ENCODE measurements at regions not wholly inside any gene's neighbourhood (a gene's known extent, or its start where the extent isn't known, plus 50 kb on each side); places are given as distances from the start of the nearest gene placed in this dataset.
A peak's percentile ranks its signal among the peaks of the same experiment; 100 is the strongest.
"Not testable (repeated sequence)": the region's sequence is repeated elsewhere in the genome, so short reads cannot be mapped to it uniquely, and the experiment has no call there.

DNA sequence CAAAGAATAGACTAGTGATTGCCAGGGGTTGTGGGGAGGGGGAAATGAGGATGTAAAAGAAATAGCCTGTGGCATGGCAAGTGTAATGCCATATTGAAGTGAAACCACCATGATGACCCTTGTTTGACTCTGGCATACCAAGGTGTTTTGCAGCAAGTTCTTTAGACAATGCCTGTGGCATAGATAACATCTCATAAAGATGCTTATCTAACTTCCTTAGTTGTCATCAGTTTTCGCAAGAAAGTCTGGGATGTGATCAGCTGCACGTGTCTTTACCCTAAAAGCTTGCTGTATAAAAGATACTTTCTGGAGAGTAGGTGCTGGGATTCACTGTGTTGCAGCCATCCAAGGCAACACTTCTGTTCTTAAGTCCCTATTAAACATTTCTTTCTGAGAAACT, 176.1 kb upstream of the MAGEB16 start:
- FAIRE-seq (no peak), DNase-seq (ENCODE audit: insufficient read length, low spot score) (no peak)
- TF ChIP-seq, protein P1, sequence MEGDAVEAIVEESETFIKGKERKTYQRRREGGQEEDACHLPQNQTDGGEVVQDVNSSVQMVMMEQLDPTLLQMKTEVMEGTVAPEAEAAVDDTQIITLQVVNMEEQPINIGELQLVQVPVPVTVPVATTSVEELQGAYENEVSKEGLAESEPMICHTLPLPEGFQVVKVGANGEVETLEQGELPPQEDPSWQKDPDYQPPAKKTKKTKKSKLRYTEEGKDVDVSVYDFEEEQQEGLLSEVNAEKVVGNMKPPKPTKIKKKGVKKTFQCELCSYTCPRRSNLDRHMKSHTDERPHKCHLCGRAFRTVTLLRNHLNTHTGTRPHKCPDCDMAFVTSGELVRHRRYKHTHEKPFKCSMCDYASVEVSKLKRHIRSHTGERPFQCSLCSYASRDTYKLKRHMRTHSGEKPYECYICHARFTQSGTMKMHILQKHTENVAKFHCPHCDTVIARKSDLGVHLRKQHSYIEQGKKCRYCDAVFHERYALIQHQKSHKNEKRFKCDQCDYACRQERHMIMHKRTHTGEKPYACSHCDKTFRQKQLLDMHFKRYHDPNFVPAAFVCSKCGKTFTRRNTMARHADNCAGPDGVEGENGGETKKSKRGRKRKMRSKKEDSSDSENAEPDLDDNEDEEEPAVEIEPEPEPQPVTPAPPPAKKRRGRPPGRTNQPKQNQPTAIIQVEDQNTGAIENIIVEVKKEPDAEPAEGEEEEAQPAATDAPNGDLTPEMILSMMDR (IDR thresholded peaks at IDR 0.05; ENCODE audit: insufficient read depth, missing control alignments): no peak

DNA sequence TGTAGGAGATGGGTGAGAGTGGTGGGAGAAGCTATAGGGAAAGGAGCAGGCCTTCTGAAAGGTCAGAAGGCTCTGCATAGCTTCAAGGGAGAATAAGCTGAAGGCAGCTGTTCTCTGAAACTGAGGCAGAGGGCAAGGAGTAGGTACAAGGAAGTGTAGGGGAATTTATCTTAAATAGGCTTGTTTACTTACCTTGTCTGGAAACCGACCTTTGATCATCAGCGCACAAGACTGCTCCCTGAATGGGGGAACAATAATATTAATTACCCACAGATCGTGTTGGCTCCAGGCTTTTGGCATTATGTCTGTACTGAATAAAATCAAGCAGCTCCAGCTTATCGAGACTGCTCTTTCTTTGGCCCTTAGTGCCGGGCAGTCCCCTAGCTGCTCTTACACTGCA, 175.5 kb upstream of the MAGEB16 start:
- FAIRE-seq: peak; percentile 25
- TF ChIP-seq, protein P1 (IDR thresholded peaks at IDR 0.05; ENCODE audit: insufficient read depth, missing control alignments): no peak
- DNase-seq (ENCODE audit: insufficient read length, low spot score): no peak

DNA sequence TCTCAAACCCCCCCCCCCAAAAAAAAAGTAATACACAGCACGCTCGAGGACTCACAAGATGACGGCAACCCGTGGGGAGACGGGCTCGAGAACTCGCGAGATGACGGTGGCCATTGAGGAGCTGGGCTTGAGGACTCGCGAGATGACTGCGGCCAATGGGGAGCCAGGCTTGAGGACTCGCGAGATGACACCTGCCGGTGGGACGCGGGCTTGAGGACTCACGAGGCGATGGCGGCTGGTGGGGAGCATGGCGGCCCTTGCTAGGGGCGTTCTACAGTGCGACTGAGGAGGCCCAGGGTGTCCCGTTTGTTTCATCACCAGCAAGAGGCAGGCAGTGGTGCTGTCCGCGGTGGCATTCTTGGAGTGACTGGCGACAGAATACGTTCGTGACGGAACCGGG, 172.4 kb upstream of the MAGEB16 start:
- no peak for FAIRE-seq
- no peak for DNase-seq (ENCODE audit: insufficient read length, low spot score)

DNA sequence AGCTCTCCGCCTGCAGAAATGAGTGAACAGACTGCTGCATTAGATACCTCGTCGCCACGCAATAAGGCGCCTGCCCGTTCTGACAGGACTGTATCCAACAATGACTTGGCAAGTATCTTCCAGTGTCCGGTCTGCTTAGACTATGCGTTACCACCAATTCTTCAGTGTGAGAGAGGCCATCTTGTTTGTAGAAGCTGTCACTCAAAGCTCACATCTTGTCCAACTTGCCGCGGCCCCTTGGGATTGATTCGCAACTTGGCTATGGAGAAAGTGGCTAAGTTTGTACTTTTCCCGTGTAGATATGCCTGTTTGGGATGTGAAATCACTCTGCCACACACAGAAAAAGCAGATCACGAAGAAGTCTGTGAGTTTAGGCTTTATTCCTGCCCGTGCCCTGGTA, 172.0 kb upstream of the MAGEB16 start:
- FAIRE-seq: no peak
- TF ChIP-seq, protein P1 (IDR thresholded peaks at IDR 0.05; ENCODE audit: insufficient read depth, missing control alignments): no peak

More for the DNA sequence above, 172.4 kb upstream of the MAGEB16 start:
- TF ChIP-seq, protein P1 (IDR thresholded peaks at IDR 0.05; ENCODE audit: insufficient read depth, missing control alignments): no peak

DNA sequence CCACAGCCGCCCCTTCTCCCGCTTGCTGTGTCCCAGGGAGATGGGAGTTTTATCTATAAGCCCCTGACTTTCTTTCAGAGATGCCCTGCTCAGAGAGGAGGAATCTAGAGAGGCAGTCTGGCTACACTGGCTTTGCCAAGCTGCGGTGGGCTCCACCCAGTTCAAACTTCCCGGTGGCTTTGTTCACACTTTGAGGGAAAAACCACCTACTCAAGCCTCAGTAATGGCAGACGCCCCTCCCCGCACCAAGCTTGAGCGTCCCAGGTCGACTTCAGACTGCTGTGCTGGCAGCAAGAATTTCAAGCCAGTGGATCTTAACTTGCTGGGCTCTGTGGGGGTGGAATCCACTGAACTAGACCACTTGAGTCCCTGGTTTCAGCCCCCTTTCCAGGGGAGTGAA, 162.2 kb upstream of the MAGEB16 start:
- not testable (repeated sequence) for DNase-seq (ENCODE audit: insufficient read length, low spot score); FAIRE-seq

More for the DNA sequence above, 172.0 kb upstream of the MAGEB16 start:
- DNase-seq (ENCODE audit: insufficient read length, low spot score): no peak

DNA sequence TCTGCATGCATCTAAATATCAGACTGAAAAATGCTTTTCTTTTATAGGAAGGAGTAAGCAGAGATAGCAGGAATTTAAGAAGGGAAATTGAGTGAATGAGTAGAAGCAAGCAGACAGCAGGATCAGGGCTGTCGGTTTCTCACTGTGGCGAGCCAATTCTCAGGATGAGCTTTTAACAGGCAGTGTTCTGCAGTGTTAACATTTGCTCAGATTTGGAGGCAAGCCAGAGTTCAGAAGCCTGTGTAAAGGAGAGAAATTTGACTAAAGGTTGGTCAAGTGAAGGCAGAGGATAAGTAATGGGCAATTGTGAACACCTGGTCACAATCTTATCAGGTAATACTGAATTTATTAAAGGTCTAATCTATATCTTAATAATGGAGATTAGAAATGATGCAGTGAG, 133.3 kb upstream of the MAGEB16 start:
- FAIRE-seq: no peak

DNA sequence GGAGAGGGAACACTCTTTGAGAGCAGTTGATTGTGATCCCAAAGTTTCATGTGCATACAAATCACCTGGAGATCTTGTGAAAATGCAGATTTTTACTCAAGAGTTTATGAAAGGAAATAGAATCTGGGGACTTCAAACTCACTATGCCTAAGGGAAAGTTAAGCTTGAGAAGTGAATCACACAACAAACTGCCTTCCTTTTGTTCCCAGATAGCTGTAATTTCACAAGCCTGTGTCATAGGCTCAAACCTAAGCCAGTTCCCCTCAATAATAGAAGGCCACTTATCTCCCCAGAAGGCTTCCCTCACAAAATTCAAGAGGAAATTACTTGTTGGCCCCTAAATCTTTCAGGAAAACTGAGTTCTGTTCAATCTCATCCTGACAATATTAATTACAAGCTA, 132.8 kb upstream of the MAGEB16 start:
- TF ChIP-seq, protein P1 (IDR thresholded peaks at IDR 0.05; ENCODE audit: insufficient read depth, missing control alignments): no peak
- DNase-seq (ENCODE audit: insufficient read length, low spot score): no peak
- FAIRE-seq: no peak

More for the DNA sequence above, 133.3 kb upstream of the MAGEB16 start:
- TF ChIP-seq, protein P1 (IDR thresholded peaks at IDR 0.05; ENCODE audit: insufficient read depth, missing control alignments): no peak
- no peak for DNase-seq (ENCODE audit: insufficient read length, low spot score)

GRCh38 chrX:35670889-35671288, 127.3 kb upstream of the MAGEB16 start:
- DNase-seq (ENCODE audit: insufficient read length, low spot score): no peak
- no peak for FAIRE-seq
- TF ChIP-seq, protein P1 (IDR thresholded peaks at IDR 0.05; ENCODE audit: insufficient read depth, missing control alignments): no peak
